K562 (cell line): ENCODE measurements at regions not wholly inside any gene's neighbourhood (a gene's known extent, or its start where the extent isn't known, plus 50 kb on each side); places are given as distances from the start of the nearest gene placed in this dataset.

Experiments used
- CEBPB ChIP-seq: fragments of 450-650 bp; IDR thresholded peaks from 2 replicates; pipeline ENCODE4 v1.6.1; 2016; ENCODE audit warnings: missing genetic modification characterization, missing compliant biosample characterization
- SMAD3 ChIP-seq: fragments of 450-650 bp; formaldehyde crosslinking; conservative IDR thresholded peaks from 2 replicates; pipeline ENCODE4 v1.4.0; 2020; ENCODE audit warnings: mild to moderate bottlenecking
- ZNF124 ChIP-seq: sonication (generic); formaldehyde crosslinking; IDR thresholded peaks from 2 replicates; pipeline ENCODE4 v1.8.1; 2022; ENCODE audit warnings: missing genetic modification reagents
- ZNF408 ChIP-seq: fragments of 250-450 bp; sonication (Bioruptor Pico); IDR thresholded peaks from 2 replicates; pipeline ENCODE4 v1.4.0; 2020; ENCODE audit warnings: low read depth, mild to moderate bottlenecking, moderate library complexity
- TF ChIP-seq, protein P1 (sequence below): sonication (generic); formaldehyde crosslinking; IDR thresholded peaks from 2 replicates; pipeline ENCODE4 v1.9.0; 2022; ENCODE audit warnings: mild to moderate bottlenecking, missing genetic modification reagents

DNA sequence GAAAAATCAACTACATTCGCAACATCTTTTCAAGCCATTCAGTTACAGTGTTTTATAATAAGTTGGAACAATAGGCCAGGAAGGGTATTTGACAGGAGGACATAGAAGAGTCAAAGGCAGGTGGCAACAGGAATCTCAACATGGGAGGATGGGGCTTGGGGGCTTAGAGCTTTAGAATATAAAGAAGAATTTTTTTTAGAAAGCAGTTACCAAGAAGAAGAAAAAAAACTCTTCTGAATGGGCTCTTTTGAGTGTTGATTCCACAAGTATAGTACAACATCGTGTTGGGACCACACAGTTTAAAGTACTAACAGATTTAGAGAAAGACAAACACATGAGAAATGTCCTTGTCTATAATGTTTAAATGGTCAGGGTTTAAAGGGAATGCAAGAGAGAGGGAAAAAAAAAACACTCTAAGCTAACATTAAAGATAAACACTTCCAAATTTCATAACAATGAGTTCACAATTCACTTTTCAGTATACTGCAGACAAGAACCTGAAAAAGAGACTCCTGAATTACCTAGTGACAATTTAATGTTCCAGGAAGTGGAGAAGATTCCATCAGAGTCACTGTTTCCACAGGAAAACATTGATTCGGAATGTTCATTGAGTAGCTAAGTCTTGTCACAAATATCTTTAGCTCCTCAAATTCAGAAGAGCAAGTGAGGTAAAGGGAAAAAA lies 282.3 kb downstream of the DEPDC1B start:
- TF ChIP-seq SMAD3 (CRISPR knock-in tag) (no peak), CEBPB (tag) (no peak), ZNF124 (no peak), ZNF408 (CRISPR knock-in tag) (no peak)
- TF ChIP-seq, protein P1, sequence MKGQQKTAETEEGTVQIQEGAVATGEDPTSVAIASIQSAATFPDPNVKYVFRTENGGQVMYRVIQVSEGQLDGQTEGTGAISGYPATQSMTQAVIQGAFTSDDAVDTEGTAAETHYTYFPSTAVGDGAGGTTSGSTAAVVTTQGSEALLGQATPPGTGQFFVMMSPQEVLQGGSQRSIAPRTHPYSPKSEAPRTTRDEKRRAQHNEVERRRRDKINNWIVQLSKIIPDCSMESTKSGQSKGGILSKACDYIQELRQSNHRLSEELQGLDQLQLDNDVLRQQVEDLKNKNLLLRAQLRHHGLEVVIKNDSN (CRISPR knock-in tag), result no peak
